Stimulated activated CD8-positive, alpha-beta memory T cell treated with anti-CD3 and anti-CD28 coated beads, Interleukin-7, amount 100 ng/mL, for 48 hours (primary cell): ENCODE measurements at regions not wholly inside any gene's neighbourhood (a gene's known extent, or its start where the extent isn't known, plus 50 kb on each side); places are given as distances from the start of the nearest gene placed in this dataset.

ENCODE experiments used
- DNase-seq, 2 donors: peaks; one replicate each; pipeline ENCODE4 v3.0.0-alpha.2; 2020; ENCODE audit warnings: low read depth in 1 of 2; ENCODE audit errors: extremely low read depth in 1 of 2

DNA sequence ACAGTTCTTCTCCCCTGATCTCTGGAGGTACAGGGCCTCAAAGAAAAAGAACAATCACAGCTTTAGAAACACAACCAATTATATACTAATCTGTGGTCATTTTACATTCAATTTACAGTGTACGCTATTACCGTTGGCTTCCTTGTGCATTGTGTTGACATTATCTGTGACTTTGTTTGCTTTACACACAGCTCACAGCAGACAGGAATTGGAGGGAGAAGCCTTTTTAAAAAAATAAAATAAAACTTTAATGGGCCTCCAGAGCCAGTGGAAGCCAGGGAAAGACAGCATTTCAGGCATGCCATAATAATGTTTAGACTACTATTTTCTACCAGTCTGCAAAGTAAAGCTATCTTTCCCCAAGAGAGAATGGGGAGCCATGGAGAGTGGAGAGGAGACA is 179.0 kb upstream of the ADO start:
- DNase-seq, result no peak

DNA sequence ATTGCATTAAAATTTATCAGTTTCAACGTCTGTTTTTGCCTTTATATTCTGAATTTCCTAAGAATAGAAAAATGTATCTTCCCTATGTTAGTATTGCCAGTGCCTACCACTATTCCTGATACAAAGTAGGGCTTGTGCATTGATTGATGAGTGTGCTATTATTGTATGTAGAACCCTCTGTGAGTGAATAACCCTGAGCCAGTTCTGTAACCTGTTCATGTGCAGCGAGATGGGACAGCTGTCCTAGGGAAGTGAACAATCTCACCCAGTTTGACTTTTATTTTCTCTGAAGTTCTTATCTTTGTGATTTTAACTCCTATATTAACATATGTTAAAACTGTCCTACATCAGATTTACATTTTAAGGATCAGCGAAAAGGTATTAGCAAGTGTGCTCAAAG is 178.4 kb upstream of the ADO start:
- DNase-seq, result no peak

DNA sequence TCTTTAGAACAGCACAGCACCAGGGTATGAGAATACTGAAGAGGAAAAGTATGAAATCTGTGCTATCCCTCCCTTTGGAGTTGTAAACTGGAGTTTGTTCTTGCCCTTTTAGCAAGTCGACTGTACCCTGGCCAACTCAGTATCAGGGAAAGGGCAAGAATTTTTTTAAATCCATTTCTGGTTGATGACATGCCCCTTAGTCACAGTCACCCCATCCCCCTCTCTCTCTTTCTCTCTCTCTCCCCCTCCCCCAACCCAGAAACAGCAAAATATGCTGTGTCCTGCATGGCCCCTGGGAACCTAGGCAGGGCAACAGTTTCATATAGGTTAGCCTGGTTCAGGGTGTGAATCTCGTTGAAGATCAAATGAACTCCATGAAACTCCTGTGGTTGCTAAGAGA is 177.7 kb upstream of the ADO start:
- DNase-seq, result no peak

DNA sequence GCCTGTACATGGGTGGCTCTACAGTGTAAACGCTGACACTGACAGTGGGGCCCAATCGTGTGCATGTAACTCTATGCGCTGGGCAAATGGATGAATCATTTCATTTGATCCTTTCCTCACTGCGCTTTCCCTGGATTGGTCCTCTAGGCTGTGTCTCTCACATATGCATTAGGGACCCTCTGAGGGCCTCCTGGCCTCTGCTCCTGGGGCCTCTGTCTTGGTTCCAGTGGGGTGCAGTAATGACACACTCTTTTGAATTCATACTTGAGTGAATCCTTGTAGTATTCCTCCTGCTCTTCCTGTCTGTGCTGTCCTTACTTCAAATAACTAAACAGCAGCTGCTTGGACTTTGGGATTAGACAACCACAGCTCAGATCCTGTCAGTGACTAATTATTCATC is 176.5 kb upstream of the ADO start:
- no peak for DNase-seq

DNA sequence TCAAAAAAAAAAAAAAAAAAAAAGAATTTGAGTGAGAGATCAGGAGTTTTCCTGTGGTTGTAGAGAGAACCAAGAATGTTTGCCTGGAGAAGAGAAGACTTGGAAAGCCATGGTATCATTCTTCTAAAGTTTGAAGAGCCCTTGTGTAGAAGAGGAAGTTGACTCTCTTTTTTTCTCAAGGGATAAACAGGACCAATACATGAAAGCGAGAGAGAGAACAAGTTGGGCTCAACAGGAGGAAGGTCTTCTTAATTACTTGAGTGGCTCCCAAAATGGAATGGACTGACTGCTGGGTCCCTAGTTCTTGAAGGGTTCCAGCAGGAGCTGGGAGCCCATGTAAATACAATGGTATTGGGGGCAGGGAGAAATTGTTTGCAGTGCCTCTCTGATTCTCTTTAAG is 173.3 kb upstream of the ADO start:
- no peak for DNase-seq

DNA sequence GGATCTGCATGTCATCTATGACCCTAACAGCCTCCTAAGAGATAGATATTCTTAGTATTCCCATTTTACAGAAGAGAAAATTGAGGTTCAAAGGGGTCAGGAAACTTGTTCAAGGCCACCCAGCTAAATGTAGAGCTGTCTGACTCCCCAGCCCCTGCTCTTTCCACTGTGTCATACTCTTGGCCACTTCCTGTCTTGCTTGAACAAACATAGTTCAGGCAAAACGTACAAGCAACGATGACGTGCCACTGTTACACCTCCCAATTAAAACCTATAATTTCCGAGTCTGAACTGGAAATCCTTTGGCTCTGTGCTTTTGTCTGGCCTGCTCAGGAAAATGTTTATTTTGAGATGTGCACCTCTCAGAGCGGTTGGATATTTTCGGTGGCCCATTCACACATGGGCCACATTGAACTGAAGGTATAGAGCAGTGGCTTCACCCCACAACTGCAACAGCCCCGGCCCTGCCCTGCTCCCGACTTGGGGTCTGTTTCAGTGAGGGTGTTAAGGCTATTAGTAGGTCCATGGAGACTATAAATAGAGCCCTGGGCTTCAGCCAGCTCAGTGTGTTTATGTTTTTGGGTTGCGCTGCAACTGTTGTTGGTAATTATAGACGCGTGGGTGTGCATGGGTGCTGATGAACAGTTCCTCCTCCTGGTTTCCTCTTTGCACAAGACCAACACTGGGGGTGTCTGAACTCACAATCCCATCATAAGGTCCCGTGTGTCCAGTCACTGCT is 172.3 kb upstream of the ADO start:
- DNase-seq, result no peak

DNA sequence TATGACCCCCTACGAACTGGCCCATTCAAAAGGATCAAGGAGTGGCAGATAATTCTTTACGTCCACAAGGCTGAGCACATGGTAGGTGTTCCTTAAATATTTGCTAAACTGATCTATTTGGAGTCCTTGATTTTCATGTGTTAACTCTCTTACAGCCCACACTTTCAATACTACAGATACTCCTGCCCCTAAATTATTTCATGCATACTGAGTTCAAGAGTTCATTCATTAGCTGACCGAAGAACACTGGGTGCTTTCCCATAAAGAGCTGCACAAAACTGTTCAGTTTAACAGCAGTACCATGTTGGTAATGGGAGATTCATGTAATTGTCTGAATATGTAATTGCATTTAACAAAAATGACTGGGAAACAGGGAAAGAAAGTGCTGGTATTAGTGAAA is 170.5 kb upstream of the ADO start:
- no peak for DNase-seq

DNA sequence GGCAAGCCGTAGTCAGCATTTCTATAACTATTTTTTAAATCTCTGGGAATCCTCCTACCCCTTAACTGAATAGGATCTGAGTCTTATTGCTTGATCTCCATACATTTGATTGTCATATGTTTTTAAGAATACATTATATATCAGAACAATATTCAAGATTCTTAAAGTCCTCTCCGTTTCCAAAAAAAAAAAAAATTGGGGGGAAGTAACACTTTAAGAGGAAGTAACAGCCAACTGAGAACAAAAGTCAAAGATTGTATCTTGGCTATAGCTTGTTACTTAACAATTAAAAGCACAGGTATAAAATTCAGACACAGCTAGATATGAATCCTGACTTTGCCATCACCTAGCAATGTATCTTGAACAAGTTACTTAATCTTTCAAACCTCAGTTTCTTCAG is 169.9 kb upstream of the ADO start:
- DNase-seq, result no peak

DNA sequence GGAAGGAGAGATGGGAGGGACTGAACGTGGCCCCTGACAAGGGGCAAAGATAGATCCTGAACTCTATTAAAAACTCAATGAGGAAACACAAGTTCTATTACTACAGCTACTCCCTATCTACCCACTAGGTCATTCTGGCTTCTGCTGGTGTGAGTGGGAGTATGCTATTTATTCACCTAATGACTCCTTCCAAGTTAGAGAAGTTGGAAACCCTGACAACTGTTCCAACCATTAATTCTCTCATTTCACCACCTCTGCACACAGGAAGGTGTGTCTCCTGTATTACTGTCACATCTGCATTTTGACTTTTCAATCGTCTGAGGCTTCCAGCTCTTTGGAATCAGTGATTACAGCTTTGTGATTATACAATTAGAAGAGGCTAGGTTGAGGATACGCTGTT is 169.4 kb upstream of the ADO start:
- no peak for DNase-seq

DNA sequence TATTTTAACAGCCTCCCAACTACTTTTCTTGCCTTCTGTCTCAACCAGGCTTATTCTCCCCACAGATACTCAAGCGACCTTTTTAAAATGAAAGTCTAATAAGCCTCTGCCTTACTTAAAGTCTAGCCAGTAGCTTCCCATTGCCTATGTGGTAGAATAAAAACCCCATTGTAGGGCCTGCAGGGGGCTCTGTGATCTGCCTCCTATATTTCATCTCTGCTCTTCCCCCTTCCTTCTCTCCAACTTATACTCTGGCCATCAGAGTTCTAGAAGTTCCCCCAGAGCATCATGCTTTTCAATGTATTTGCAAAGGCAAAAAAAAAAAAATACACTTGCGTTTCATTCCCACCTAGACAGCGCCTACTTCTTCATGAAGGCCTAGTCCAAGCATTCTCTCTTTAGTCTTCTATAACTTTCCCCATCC is 167.7 kb upstream of the ADO start:
- DNase-seq, result no peak

DNA sequence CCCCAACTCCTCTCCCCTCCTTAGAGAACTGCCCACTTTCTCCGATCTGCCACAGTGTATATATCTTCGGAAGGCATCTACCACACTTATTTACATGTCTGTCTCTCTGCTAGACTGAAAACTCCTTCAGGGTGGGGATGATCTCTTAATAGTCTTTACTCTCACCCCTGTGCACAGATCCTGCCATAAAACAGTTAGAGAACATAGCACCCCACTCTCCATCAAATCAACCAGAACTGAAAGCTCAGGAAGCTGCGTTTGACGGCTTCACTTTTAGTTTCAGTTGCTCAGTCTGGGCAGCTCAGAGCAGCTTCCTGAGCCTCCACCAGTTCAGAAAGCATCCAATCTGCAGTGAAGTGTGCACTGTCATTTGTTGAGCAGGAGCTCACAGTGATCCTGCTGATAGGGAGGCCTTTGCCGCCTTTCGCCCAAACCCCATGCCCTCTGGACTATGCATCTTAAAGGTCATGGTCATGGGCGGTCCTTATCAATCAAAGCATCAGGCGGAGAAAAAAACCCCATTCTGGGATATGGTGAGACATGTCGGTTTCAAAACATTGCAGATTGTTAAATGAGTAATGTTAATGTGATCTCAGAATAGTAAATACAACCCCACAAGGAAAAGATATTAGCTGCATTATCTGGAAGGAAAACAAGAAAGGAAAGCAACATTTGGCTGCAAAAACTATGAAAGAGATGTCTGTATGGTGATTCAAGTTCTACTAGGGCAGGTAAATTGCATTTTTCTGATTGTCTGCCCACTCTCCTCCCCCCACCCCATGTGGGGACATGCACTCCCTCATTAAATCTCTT is 167.1 kb upstream of the ADO start:
- DNase-seq, result peak; percentile 60 to 78

DNA sequence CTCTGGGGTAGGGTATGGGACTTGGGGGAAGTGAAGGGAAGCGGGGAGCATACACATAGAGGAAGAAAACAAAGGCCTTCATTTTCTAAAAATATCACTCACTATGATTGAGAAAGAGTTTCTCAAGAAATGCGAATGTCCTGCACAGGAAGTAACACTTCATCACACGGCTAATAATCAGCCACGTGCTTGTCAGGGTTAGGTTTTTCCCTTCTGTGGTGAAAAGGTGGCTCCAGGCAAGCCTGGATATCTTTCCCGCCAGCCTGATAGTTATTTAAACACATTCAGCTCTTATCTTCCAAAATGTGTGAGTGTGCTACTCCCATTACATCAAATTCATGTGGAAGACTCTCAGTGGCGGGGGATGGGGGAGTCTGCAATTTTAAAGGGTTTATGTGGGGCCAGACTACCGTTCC is 166.4 kb upstream of the ADO start:
- no peak for DNase-seq

DNA sequence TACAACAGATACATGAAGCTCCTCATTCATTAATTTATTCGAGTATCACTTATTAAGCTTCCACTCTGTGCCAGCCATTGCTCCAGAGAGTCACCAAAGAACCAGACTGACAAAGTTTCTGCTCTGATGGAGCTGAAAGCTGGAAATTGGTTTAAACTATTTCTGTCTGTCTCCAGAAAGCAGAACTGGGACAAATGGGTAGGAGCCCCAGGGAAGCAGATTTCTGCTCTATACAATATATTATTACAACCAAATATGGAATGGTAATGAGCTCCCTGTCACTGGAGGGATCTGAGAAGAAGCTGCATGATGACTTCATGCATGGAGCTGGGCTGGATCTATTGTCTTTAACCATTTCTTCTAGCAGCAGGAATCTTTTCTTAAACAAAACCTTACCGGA is 165.4 kb upstream of the ADO start:
- DNase-seq, result no peak

DNA sequence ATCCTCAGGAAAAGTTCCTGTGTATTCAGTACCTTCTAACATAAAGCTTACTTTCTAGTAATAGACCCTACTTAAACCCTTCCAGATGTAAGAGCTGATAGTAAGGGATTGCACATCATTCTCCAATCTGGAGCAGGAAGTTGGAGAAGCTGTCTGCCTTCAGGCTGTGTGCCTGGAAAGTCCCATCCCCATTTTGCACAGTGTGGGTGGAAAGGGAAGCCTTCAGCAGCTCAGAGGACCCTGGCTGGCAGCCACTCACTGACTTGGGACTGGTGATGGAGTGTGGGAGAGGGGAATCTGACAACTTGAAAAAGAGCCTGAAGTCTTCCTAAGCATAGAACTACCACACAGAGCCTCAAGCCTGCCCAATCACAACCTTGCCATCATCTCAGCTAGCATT is 164.1 kb upstream of the ADO start:
- no peak for DNase-seq

DNA sequence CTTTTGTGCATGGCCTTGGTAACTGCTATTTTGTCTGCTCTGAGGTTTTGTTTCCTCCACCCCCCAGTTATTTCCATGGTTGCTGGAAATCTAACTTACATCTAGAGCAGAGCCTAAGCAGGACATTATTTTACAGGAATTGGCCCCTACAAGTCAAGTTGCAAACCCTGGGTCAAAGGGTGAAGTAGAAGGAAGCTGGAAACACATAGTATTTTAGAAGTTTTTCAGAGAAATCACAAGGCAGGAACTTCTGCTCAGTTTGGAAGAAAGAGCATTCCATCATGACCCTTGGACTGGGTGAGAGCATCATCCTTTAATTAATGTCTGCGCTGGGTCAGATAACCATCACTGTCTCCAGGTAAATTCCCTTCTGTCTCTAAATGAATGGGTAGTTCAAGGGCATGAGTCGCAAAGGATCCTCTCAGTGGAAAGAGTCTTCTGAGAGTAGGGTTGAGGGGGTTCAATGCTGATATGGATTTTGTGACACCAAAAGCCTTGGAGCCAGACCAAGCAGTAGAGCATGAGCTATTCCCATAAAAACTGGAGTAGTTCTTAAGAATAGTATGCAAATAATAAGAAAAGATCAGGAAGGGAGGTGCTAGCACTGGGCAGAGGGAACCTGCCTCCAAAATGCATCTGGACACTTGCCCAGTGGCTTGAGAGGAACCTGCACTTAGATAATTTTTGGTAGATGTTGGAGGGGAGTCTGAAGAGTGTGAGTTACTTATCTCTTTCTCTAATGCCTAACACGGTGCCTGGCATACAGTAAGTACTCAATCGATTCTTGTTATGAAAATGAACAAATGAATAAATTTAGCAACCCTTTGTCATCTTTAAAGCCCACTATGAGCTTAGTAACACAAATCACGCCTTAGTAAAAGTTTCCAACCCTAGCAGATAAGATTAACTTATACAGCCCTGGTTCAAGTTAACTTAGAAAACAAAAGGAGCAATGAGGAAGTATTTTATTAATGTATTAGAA is 160.6 kb upstream of the ADO start:
- no peak for DNase-seq

DNA sequence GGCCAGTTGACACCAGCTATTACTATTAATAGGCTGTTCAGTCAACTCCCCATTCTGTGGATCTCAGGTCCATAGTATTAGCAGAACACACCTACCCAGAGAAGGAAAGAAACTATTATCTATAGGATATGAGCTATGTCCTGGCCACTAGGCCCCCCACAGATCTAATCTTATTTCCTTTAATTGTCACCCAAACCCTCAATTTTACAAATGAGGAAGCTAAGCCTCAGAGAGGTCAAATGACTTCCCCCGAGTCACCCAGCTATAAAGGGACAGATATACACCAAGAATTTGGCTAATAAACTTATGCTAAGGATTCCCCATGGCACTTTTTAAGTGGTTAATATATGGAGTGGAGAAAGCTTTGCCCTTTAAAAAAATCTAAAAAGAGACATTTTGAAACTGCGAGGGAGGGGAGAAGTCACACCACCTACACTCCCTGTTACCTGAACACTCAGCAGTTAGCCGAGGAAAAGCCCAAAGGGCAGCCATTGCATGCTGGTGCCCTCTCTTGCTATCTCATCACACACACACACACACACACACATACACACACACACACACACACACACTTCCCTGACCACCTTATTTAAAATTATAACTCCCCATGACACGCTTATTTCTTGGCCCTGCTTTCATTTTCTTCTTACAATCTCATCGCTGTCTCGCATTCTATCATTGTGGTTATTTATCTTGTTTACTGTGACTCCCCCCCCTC is 157.0 kb upstream of the ADO start:
- DNase-seq, result no peak

DNA sequence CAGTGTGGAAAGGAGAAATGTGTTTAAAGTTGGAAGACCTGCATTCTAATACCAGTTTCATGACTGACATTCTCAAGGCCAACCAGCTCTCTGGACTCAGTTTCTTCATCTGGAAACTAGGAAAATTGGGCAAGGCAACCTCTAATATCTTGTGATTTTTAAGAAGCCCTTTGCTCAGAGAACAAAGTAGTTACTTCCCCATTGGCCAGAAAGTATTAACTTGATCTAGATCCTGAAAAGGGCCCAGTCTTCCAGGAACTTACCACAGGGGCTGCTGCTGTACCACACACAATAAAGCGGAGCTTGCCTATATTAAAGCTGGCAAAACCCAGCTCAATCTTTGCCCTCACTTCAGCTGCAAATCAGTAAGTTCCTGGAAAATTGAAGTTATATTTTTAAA is 155.6 kb upstream of the ADO start:
- DNase-seq, result no peak

DNA sequence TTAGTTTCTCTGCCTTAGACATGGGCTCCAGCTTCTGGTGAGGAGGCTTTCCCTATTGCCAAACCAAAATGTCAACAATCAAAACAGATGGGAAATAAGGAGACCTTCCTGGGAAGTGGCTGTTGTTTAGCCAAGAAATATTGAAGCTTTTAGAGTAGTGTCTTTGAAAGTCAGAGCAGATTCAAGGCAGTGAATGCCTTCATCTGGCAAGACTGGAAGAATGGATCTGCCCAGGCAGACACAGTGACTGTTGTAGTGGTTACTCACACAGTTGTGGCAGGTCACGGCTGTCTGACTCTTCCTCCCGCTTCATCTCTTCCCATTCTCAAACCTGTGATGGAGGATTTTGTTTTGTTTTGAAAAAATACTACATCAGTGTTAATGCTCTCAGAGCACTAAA is 154.1 kb upstream of the ADO start:
- no peak for DNase-seq

DNA sequence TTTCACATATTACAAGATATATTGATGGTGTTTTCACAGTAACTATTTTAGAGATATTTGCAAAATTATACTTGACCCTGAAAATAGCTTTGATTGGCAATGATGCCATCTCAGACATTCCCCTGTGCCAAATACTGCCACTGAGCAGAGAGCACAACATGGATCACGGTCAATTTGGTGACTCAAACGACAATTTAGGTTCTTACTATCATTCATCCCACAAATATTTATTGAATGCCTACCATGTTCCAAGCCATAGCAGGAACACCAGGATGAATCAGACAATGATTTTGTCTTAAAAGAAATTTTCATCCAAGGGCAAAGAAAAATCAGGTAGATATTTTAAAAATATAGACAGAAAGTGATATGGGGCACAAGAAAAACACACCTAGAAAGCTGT is 153.2 kb upstream of the ADO start:
- no peak for DNase-seq

DNA sequence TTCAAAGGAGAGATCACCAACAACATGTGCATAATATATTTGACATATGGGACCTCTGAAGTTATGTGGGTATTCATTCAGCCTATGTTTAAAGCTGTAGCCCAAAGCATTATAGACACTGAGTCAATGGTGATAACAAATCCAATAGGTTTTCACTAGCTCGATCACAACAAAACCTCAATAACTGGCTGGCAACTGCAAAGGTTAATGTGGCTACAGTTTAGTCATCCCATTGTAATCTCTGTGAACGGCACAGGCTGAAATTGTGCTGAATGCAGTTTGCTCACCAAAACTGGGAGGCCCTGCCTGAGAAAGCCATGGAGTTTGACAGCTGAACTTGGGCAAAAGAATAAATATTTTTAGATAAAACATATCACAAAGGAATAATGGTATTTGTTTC is 152.4 kb upstream of the ADO start:
- DNase-seq, result no peak

DNA sequence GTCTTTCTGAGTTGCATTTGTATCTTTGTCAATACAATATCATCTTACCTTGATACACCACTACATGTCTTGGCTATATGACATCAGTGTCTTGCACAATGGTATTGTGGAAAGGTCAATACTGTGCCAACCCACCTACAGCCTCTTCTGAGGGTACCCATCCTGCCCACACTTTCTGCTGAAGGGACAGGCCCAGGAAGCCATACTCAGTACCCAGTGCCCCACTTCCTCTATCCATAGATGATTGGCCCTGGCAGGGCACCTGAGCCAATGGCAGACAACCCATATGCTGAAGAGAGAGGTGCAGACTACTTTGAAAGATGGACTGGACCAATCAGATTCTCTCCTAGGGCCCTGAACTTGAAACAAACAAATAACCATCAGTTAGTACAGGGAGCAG is 152.0 kb upstream of the ADO start:
- no peak for DNase-seq
